KBM-7 (cell line): ENCODE measurements at regions not wholly inside any gene's neighbourhood (a gene's known extent, or its start where the extent isn't known, plus 50 kb on each side); places are given as distances from the start of the nearest gene placed in this dataset.
"Not testable (repeated sequence)": the region's sequence is repeated elsewhere in the genome, so short reads cannot be mapped to it uniquely, and the experiment has no call there.

Experiments
- DNase-seq: peaks from one replicate; pipeline ENCODE4 v3.0.0-alpha.2; 2015
- in situ Hi-C: fragments of 300-500 bp; cut with MboI; formaldehyde crosslinking; loops from 2 replicates; pipeline ENCODE4 v1.14.3; 2020; ENCODE audit warnings: low sequenced_read_pairs, low pct_unique_long_range_greater_than_20kb, mixed read lengths

DNA sequence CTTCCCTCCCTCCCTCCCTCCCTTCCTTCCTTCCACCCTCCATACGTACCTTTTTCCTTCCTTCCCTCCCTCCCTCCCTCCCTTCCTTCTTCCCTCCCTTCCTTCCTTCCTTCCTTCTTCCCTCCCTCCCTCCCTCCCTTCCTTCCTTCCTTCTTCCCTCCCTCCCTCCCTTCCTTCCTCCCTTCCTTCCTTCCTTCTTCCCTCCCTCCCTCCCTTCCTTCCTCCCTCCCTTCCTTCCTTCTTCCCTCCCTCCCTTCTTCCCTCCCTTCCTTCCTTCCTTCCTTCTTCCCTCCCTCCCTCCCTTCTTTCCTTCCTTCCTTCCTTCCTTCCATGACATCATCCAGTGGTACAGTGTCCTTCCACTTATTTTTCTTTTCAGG, 394.9 kb upstream of the KCNMB2 start:
- DNase-seq, in situ Hi-C loops: not testable (repeated sequence)

DNA sequence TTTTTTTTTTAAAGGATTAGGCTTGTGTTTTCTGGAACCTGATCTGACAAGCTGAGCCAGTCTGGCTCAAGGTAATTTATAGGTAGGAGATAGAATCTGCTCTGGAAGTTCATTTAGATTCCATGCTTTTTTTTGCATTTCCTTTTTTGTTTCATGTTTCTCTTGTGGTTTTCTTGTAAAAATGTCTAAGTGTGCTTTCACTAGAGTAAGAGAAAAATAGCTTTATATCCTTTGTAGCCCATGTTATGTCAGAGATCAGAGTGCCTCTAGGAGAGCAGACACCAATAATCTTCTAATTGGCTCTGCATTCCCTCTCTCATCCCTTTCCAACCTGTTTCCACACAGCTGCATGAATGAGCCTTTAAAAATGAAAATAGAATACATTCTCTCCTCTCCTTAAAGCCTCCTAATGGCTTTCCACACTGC, 389.8 kb upstream of the KCNMB2 start:
- in situ Hi-C loops: no loop called here
- no peak for DNase-seq

DNA sequence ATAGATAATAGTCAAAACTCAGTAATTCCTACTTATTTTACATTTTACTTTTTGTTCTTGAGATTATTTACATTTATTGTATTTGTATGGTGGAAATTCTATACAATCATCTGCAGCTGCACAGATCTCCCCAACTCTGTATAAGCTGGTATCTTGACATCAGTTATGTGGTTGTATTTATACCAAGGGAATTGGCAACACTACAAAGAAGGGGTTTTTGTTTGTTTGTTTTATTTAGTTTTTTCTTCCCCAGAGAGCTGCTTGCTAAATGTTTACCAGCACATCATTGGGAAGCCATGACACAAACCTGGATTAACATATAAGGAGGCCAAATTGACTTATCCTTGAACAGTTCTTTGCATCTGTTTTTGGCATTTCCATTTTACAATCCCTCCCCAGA, 389.2 kb upstream of the KCNMB2 start:
- in situ Hi-C loops: no loop called here
- no peak for DNase-seq

DNA sequence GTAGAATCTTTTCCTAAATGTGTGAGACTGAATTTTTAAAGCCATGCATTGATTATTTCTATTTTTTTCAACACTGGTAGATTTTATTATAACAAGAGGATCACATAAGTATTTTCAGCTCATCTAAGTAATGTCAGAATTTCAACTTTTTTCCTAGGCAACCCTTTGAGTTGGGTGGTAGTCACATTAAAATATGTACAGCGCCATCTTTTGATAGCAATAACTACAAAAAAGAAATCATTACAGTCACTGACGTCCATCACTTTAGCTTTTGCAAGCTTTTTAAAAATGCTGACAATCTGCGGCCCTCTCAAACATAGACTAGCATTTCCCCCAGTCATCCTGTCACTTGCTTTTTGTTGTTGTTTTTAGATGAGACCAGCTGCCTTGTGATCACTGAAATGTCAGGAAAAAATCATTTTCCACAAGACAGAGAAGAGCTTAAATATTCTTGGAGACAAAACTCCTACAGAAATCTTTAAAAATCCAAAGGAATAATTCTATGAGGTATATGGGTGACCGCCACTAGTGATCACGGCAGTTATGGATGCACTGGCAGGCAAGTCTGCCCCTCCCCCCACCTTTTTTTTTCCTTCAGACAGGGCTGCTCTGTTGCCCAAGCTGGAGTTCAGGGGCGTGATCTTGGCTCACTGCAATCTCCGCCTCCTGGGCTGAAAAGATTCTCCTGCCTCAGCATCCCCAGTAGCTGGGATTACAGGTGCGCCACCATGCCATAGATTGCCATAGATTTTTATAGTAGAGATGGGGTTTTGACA, 384.0 kb upstream of the KCNMB2 start:
- in situ Hi-C loops: no loop called here
- peak; percentile 7 for DNase-seq

DNA sequence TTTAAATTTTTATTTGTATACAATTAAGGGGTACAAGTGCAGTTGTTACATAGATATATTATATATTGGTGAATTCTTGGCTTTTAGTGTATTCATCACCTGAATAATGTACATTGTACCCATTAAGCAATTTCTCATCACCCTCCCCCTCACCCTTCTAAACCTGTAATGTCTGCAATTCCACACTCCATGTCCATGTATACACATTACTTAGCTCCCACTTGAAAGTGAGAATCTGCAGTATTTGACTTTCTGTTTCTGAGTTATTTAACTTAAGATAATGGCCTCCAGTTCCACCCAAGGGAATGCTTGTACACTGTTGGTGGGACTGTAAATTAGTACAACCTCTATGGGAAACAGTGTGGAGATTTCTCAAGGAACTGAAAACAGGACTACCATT, 383.2 kb upstream of the KCNMB2 start:
- in situ Hi-C loops: no loop called here
- DNase-seq: no peak

DNA sequence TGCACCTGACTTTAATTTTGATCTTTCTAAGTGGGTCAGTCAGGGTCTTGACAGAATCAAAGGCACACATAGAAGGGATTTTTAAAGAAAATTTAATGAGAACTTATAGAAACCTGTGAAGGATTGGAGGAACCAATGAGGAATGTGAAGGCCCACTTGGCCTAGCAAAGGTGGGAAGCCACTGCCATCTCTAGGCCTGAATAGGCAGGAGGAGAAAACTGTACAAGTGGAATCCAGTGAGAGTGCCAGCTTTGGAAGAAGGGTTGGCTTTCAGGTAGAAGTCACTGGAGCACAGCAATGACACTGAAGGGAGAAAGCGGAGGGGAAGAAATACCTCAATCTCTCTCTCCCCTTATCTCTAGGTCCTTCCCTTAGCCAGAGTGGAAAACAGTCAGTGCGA, 380.7 kb upstream of the KCNMB2 start:
- in situ Hi-C loops: no loop called here
- DNase-seq: peak; percentile 12

DNA sequence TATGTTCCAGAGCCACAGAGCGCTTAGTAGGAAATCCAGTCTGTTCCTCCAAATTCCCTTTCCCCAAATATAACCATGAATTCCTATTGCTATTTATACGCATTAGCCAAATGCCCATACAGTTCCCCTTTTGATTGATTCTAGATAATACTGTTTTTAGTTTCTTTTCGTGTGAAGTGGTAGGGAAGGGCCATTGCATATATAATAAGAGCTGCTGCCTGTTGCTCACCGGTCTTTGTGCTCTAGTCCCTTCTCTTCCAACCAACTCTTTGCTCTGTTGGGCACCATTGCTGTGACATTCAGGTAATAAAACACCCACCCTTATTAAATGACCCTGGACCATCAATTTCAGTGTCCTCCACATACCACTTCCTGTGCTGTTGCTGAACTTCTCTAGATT, 379.9 kb upstream of the KCNMB2 start:
- in situ Hi-C loops: no loop called here
- peak; percentile 43 for DNase-seq

DNA sequence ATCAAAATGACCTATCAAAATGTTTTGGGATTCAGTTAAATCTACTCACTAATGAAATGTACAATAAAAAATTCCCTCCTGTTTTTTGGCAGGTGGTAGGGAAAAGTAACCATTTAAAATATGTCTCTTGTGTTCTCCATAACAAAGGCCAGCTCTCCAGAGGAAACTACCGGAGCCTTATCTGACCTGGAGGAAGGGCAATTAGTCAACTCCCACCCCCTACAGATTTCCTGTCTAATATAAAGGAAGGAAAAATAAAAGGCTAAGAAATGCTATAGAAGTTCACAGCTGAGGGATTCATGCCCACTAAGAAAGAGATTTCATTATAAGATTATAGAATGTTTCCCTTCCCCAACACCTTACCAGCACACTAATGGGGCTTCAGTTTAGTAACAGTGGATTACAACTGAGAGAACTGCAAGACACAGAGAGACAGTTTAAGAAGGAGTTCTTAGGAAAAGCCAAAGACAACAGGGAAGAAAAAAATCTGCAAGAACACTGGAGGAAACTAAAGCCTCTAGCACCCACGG, 376.5 kb upstream of the KCNMB2 start:
- in situ Hi-C loops: no loop called here
- peak; percentile 29 for DNase-seq

DNA sequence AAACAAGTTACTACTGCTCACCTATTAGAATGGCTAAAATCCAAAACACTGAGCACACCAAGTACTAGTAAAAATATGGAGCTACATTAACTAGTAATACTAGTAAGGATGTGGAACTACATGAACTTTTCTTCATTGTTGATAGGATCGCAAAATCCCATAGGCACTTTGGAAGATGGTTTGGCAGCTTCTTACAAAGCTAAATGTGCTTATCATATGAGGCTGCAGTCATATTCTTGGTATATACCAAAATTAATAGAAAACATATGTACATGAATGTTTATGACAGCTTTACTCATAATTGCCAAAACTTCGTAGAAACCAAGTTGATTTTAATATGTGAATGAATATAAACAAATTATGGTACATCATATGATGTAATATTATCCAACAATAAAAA, 366.8 kb upstream of the KCNMB2 start:
- in situ Hi-C loops: no loop called here
- no peak for DNase-seq

DNA sequence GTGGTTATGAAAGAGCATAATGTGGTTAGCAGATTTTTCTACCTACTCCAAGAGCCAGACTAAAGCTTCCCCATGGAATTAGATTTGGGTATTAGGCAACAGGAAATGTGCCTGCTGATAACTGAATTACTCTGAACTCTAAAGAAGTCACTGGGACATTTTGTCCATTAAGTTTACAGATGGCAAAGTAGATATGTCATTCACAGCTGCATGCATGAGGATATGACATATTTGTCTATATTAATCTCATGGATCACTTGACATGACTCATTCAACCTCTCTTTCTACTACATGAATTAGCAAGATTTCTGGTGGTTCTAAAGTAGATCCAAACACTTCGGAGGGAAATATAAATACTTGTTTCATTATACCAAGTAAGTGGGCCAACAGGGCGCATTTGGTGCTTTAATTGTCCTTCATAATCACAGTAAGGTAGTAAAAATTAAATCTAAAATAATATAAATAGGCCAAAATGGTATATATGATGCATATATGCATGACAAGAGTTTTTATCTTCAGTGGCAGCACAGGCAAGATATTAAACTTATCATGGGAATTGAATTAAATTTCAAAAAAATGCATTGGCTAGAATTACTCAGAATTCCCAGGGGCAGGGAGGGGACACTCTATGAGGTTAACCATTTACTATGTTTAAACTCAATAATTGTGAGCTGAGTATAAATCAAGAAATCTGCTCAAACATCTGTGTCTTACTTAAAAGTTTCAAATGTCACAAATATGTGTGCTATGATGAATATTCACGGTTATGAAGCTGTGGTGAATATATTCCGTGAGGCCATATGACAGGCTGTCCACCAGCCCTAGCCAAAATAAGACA, 365.3 kb upstream of the KCNMB2 start:
- in situ Hi-C loops: no loop called here

DNA sequence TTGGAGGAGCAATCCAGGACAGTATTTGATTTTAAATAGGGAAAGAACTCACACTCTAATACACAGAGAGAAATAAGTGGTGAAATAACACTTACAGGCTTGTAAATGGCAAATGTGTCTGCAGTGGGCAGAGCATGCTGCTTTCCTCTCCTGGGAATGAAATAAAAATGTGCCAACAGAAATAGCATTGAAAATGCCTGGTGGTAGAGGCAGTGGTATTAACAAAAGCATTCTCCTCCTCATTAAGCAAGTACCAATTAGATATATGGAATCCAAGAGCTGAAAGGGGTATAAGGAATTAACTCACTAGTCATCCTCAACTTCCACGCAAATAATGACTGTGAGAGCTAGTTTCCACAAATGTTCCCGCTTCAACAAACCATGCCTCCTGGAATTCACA, 364.1 kb upstream of the KCNMB2 start:
- in situ Hi-C loops: no loop called here
- DNase-seq: no peak

More for the DNA sequence above, 365.3 kb upstream of the KCNMB2 start:
- DNase-seq: peak; percentile 90

DNA sequence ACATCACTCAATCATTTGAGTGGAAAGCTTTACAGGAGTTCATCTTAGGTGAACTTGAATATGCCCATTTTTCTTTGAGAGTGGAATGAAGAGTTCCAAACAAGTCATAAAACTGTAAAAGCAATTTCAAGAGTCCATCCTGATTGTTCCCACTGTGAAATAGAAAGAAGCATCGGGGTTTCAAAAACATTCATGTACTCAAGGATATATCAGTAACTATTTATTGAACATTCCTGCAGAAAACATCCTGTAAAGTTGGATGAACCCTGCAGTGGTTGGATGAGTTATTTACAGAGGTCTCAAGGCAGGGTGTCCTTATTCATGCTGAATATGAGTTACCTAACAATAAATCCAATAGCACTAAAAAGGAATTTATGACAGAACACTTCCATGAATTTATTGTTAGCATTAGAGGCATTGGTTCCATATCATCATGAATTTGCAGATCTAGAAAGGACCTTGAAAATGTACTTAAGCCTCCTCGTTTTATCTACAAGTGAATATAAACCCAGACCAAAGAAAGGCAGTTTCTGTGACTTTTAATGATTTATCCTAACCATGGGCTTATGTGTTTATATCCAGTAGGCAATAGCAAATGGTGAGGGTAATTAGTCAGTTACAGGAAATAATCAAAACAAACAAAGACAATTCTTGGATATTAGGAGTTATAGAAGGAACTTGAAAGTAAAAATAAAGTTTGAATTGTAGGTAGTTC, 361.9 kb upstream of the KCNMB2 start:
- DNase-seq: no peak
- in situ Hi-C loops: no loop called here

DNA sequence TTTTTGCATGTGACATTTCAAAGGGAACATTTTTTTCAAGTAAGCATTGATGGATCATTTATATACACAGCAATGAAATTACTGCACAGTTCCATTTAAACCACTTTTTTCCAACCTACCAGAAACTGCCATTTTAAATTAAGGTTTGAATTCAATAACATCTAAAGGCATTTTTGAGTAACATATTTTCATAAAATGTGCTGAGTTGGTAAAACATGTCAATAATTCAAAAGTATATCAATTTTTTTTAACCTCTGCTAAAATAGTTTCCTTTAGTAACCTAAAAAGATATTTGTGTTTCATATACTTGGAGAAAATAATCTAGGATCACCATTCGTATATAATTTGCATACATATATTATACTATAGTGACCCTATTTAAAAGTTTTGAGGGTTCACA, 355.1 kb upstream of the KCNMB2 start:
- no peak for DNase-seq
- in situ Hi-C loops: no loop called here

DNA sequence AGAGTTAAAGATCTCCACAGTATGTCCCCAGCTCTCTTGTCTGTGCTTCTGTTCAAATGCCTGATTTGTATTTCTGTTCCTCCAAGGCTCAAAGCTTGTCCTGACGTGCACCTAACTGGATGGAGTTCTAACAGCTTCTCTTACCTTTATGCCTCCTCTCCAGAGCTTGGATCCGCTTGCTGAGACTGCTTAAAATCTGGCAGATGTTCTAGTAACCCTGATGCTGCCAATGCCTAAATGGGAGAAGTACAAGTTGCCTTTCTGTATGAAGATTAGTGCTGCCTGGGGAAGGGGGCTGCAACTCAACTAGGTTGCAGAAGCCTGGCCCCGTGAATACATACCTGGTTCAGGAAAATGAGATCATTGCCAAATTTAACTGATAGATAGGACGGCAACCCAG, 354.5 kb upstream of the KCNMB2 start:
- no peak for DNase-seq
- in situ Hi-C loops: no loop called here

DNA sequence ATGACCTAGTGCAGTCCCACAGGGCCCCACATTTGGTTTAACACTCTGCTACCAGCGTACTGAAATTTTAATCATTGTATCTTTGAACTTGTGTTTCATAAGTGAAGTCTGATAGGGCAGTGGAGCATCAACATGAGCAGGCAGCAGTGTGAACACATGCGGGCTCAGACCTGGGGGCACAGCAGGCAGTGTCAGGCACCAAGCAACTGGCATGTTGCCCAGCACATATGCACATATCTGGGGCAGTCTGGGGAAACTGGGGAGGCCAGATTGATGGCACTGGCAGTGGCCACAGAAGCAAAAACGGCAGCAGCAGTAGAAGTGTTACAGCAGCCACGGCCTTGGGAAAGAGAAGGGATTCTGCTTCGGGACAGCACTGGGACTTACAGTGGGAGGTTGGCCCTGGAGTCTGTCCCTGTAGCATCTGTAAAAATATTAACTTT, 353.9 kb upstream of the KCNMB2 start:
- no peak for DNase-seq
- in situ Hi-C loops: no loop called here

DNA sequence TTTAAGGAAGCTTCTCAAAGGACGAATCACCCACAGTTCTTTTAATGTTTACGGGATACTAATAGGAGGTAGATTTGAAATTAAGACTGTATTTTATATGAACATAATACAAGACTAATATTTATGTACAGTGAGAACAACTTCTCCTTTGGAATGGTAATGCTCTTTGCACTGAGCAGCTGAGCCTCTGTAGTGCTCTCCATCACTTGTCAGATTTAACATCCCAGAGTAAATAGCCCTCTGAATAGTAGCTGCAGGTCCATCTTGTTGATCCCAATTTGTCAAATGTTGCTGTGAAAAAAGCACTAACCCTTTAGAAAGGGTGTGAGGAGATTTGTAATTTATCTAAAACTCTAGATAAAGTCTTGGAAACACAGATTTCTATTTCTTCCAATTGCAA, 351.4 kb upstream of the KCNMB2 start:
- in situ Hi-C loops: no loop called here
- DNase-seq: no peak

DNA sequence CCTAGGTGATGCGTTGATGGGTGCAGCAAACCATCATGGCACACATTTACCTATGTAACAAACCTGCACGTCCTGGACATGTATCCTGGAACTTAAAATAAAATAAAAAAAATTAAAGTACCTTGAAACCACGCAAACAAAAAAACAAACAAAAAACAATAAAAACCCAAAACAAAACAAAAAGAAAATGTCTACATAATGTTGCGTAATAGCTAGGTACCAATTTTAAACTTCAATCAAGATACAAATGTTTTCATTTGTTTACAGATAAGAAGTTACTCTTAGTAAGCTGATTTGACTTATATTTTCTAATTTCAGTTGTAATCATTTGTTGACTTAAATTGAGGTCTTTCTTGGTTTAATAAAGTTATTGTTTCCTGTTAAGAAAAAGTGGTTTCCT, 349.6 kb upstream of the KCNMB2 start:
- in situ Hi-C loops: no loop called here
- DNase-seq: no peak

DNA sequence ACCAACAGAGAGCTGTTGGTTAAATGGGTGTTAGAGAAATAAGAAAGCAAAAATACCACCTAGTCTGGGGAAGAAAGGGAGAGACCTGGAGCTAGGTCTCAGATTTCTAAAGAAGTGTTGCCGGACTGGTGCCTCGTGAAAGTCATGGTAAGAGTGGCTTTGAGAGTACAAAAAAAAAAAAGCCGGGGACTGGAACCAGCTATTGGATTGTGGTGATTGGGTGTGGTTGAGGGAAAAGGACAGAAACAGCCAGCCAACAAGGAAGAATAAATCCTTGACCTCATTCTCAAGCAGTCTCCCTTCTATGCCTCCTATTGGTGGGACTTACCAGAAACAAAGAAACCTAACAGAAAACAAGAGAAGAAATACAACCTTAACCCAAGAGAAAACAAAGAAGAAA, 346.4 kb upstream of the KCNMB2 start:
- no peak for DNase-seq
- in situ Hi-C loops: no loop called here

DNA sequence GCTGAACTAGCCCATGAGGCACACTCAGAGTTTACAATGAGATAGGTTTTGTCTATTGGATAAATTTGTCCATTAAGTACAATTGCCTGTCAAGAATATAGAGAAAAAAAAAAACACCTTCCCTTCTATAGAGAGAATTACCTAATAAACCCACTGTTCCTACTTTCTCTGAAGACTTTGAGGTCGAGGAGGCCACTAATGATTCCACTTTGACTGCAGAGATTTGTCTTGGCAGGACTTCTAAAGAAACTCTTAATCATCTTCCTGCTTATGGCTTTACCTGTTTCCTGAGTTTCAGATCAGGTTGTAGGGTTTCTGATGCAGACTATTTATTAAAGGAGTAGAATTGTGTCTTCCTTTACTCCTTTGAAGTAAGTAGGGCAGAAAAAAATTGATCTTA, 342.4 kb upstream of the KCNMB2 start:
- in situ Hi-C loops: no loop called here
- no peak for DNase-seq

DNA sequence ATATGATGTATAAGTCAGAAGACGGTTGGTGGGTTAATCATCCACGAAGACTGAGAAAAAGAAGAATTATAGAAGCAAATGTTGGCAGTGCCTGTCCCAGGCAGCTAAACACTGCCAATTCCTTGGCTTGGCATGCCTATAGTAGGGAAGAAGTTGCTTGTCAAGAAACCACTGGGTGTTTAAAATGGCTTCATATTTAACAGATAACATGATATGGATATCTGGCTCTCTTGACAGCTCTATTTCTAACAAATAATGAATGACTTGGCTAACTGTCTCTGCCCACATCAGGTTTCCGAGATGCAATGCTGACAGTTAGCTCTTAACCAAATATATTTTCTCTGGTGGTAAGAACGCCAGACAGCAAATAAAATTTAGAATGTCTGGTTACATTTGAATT, 341.7 kb upstream of the KCNMB2 start:
- in situ Hi-C loops: no loop called here
- DNase-seq: no peak
